Keratinocyte (primary cell): ENCODE measurements at regions not wholly inside any gene's neighbourhood (a gene's known extent, or its start where the extent isn't known, plus 50 kb on each side); places are given as distances from the start of the nearest gene placed in this dataset.
"Not testable (repeated sequence)": the region's sequence is repeated elsewhere in the genome, so short reads cannot be mapped to it uniquely, and the experiment has no call there.

Experiments used
- CTCF ChIP-seq, 3 experiments: IDR thresholded peaks in 1 of 3; conservative IDR thresholded peaks in 1 of 3; optimal IDR thresholded peaks in 1 of 3; 2 replicates in 2 of 3; 3 replicates in 1 of 3; pipeline versions ENCODE3 to v1.5.1; 2011; ENCODE audit warnings: low read length in 3 of 3, mild to moderate bottlenecking in 3 of 3, moderate library complexity in 2 of 3, control low read depth in 1 of 3, inconsistent platforms in 1 of 3; ENCODE audit not compliant: insufficient read depth in 2 of 3; ENCODE audit errors: extremely low read depth in 1 of 3
- EZH2 ChIP-seq: IDR thresholded peaks from one replicate; pipeline ENCODE4 v1.6.1; 2012; ENCODE audit warnings: inconsistent platforms, mild to moderate bottlenecking, low read length, moderate library complexity

- not testable (repeated sequence) for TF ChIP-seq CTCF (optimal IDR thresholded peaks at IDR 0.05 in 1 of 3, IDR thresholded peaks at IDR 0.05 in 1 of 3, conservative IDR thresholded peaks at IDR 0.05 in 1 of 3; ENCODE audit: extremely low read depth in 1 of 3, insufficient read depth in 2 of 3, low read length in 3 of 3); EZH2
Measured at GRCh38 chr1:223936592-223936991, 90.8 kb upstream of the TP53BP2 start.
